Stimulated activated CD4-positive, alpha-beta T cell treated with anti-CD3 and anti-CD28 coated beads, Interleukin-2, amount 100 ng/mL, for 24 hours (primary cell): ENCODE measurements at regions not wholly inside any gene's neighbourhood (a gene's known extent, or its start where the extent isn't known, plus 50 kb on each side); places are given as distances from the start of the nearest gene placed in this dataset.

Experiments
- DNase-seq, 2 donors: peaks; one replicate each; pipeline ENCODE4 v3.0.0-alpha.2; 2020

- DNase-seq, result no peak
Observed at GRCh38 chr12:115626210-115626609, 651.3 kb downstream of the MED13L start.

DNA sequence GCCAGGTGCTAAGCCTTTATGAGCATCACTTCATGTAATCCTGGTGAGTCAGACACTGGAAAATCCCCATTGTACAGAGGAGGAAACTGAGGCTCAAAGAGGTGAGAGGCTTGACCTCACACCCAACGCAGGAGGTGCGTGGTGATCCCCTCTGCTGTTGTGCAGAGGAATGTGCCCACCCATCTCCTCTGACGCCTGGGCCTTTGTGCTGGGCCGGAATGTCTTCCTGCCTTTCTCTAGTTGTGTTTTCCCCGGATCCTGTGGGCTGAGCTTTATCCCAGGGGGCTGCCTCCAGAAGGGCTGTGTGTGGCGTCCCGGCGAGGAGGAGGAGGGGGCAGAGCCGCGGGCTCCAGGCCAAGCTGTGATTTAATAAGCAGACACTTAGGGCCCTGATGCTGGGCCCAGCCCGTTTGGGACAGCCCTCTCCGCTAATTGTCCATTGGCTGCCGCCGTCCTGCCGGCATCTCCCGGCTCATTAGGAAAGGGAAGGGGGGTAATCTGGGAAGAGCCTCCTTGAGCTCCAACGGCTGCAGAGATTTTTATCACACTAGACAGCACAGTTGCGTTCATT lies 653.6 kb downstream of the MED13L start:
- DNase-seq, result no peak

DNA sequence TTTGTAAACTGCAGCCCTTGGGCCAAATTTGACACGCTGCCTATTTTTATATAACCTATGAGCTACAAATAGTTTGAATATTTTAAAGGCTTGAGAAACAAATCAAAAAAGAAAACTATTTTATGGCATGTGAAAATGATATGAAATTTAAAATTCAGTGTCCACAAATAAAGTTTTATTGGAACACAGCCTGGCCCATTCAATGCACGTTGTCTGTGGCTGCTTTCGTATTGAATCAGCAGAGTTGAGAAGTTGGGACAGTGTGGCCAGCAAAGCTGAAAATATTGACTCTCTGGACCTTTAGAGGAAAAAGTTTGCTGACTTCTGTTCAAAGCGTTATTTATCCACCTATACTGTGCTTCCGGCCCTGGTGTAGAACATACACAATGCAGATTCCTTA lies 654.2 kb downstream of the MED13L start:
- DNase-seq, result no peak

DNA sequence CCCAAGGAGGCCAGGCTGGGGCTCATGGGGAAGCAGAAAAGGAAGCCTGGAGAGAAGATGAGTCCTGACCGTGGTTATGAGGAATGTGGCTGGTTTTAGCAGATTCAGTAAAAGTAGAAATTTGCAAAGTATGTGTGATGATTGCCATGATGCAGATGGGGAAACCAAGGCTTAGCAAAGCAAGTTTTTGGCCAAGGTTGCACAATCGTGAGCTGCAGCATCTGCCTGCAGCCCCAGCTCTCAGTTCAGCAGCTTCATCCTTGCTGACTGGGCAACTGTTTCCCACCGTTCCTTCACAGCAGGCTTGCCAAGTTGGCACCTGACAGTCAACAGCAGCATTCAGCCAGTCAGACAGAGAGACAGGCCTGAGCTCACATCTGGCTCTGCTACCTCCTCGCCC lies 656.7 kb downstream of the MED13L start:
- no peak for DNase-seq

- DNase-seq, result no peak
Observed at GRCh38 chr12:115619889-115620288, 657.6 kb downstream of the MED13L start.

GRCh38 chr12:115619061-115619460 lies 658.4 kb downstream of the MED13L start:
- no peak for DNase-seq

DNA sequence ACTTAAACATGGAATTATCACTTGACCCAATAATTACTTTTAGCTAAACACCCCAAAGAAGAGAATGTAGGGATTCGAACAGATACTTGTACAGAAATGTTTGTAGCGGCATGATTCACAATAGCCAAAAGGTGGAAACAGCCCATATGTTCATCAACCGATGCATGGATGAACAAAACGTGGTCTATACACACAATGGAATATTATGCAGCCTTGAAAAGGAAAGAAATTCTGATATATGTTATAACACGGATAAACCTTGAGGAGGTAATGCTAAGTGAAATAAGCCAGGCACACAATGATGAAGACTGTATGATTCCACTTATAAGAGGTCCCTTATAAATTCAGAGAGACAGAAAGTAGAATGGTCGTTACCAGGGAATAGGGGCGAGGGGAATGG lies 659.4 kb downstream of the MED13L start:
- DNase-seq, result no peak

GRCh38 chr12:115617391-115617790 lies 660.1 kb downstream of the MED13L start:
- no peak for DNase-seq

DNA sequence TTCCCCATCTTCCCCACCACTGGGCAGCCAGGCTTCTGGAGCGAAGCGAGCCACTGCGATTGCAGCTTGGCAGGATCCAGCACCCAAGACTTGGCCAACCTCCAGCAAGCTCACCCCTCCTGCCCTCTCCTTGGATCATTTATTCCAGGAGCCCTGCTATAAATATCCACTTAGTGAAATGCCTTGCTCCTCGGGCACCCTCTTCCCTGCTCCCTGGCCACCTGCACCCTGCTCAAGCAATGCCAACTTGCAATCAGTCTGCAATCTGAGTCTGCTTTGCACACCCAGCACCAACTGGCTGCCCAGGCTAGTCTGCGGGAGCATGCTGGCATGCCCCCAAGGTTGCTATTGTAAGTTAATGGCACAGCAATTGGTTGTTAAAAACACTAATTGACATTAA lies 666.0 kb downstream of the MED13L start:
- DNase-seq, result no peak

DNA sequence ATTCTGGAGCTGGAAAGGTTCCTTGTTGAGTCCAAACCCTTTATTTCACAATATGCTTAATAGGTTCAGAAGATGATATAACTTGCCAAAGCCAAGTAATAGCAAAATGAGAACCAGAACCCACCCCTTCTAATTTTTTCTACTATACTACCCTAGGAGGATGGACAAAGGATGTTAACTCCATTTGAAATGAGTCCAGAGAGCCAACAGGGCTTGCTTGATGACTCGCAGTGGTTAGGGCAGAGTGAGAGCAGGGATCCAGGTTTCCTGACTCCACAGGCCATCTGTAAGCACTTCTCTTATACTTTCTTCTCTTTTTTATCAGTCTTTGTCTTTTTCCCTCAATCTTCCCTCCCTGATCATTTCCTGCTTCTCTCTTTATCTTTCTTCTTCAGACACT lies 668.1 kb downstream of the MED13L start:
- no peak for DNase-seq

- DNase-seq, result no peak
Observed at GRCh38 chr12:115606040-115606439, 671.5 kb downstream of the MED13L start.

DNA sequence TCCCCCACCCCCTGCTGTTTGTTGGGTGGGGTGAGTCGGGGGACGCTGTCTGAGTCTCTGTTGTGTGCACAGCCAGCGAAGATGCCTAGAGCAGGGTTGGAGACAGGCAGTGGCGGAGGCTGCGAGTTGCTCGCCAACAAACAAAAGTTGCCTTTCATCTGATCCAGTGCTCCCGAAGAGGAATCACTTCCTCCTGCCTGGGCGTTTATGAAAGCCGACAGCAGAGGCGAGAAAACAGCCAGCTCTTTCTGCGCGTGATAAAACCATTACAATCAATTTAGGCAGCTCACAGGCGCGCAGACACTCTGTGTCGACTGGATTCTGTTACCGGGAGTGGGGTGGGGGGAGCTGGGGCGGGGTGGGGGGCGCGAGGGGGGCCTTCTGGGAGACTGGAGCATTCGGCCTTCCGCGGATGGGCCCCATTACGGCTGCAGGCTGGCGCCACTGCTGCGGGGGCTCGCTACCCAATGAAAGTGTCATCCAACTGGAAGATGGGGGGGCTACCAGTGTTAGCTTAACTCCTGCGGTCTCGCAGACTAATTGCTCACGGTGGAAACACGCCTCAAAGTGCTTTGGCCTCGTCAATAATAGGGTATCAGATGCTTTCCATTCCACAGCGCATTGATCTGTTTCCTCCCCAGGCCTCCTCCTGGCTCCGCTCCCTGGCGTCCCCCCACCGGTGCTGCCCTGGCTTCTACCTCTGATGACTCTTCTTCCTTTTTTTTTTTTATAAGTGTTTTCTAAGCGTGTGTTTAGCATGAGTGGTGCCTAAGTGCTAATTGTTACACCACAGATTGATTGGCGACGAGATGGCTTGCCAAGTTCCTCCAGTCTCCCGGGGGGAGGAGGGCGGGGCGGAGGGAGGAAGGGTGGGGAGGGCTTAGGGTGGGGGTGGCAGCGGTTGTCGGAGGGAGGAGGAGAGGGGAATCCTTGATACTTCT lies 678.4 kb downstream of the MED13L start:
- no peak for DNase-seq

GRCh38 chr12:115597157-115597712 lies 680.3 kb downstream of the MED13L start:
- DNase-seq, result no peak

DNA sequence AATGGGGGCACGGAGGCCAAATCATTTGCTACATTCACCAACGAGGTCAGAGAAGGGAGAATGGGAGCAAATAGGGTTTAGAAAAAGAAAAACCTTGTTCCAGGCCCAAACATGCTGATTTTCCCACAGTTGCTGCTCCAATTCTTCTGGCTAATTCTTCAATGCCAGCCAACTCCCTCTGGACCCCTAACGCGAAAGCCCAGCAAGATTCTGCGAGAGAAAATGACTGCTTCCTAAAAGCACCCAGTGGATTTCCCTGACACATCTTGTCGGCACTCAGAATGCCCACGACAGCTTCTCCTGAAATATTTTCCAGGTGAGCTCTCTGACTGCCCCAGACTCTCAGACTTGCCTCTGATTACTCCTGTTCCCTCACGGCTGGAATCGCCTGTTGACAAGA lies 689.4 kb downstream of the MED13L start:
- DNase-seq, result no peak

DNA sequence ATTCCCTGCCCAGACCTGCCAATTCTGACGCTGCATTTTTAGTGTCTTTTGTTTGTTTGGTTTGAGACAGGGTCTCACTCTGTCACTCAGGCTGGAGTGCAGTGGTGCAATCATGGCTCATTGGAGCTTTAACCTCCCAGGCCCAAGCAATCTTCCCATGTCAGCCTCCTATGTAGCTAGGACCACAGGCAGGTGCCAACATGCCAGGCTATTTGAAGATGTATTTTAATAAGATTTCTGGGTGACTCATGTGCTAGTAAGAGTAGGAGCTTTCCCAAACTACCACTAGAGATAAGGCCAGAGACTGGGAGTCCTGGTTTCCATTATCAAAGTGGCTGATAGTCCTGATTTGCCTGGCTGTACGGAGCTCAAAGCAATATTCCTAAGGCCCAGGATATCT lies 693.3 kb downstream of the MED13L start:
- DNase-seq, result no peak

DNA sequence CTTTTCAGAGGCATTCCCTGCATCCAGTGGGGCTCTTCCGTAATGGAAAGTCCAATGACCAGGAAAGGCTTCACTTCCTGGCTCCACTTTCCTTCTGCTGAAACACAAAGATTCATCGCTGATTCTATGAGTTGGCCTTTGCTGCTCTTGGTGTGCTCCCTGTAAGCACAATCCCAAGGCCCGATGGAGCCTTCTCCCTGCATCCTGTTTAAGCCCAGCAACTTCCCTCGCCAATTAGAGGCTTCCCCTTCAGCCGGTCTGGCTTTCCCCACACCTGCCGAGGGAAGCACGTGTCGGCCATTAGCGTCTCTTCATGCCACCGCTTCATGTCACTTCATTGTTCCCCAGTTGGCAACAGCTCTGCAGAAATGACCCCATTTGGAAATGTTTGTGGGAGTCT lies 693.9 kb downstream of the MED13L start:
- DNase-seq, result no peak

- DNase-seq, result no peak
Observed at GRCh38 chr12:115577401-115577800, 700.1 kb downstream of the MED13L start.

- no peak for DNase-seq
Observed at GRCh38 chr12:115574826-115575225, 702.7 kb downstream of the MED13L start.

DNA sequence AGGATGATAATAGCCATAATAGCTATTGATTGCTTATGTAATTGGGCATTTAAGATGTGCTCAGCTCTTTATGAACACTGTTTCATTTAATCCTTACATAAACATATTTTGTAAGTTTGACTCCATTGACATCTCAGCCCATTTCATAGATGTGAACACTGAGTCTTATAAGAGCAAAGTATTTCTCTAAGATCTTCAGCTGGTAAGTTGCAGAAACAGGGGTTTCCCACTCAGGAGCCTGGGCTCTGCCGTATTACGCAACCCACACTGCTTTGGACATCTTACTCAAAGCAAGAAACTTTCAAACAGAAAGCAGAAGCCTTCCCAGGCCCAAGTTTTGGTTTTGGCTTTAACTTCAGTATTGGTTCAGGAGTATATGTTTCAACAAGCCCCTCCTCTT lies 705.1 kb downstream of the MED13L start:
- no peak for DNase-seq

GRCh38 chr12:115571446-115571845 lies 706.0 kb downstream of the MED13L start:
- no peak for DNase-seq

DNA sequence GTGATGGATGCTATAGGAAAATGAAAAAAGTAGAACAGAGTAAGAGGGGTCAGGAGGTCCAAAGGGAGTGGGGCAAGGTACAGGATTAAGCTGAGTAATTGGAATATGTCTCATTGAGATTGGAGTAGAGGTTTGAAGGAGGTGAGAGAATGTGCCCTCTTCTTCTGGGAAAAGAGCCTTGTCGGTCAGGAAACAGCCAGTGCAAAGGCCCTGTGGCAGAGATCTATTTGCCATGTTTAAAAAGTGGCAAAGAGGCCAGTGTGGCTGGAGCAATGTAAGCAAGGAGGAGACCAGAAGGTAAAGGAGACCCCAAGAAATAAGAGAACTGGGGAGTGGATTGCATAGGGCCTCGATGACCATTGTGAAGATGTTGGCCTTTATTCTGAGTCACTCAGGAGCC lies 706.5 kb downstream of the MED13L start:
- no peak for DNase-seq

DNA sequence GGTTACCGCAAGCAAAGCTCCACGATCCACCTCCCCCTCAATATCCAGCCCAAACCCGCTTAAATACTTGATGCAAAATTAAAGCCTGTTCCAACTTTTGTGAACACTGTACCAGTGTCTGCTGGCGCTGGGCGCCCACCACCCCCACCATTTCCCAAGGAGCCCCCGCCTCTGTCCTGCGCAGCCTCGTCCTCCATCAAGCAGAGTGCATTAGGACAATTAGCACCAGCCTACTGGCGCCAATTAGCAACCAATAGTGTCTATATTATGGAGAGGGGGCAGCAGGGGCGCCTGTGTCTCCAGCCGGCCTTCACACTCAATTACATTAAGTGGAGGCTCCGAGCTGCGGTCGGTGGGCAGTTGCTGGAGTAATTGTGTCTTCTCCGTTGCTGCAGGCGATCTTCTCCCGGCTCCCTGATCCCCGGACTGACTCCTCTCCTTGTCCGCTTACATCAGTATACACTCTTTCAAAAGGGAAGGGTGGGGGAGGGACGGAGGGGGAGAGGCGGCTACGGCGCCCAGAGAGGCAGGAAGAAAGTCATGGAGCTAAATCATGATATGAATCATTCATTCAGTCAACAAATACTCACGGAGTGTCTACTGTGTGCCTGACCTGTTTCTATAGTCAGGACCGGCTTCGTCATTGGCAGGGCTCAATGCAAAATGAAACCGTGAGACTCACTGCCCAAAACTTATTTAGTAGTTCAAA lies 707.3 kb downstream of the MED13L start:
- DNase-seq, result no peak

DNA sequence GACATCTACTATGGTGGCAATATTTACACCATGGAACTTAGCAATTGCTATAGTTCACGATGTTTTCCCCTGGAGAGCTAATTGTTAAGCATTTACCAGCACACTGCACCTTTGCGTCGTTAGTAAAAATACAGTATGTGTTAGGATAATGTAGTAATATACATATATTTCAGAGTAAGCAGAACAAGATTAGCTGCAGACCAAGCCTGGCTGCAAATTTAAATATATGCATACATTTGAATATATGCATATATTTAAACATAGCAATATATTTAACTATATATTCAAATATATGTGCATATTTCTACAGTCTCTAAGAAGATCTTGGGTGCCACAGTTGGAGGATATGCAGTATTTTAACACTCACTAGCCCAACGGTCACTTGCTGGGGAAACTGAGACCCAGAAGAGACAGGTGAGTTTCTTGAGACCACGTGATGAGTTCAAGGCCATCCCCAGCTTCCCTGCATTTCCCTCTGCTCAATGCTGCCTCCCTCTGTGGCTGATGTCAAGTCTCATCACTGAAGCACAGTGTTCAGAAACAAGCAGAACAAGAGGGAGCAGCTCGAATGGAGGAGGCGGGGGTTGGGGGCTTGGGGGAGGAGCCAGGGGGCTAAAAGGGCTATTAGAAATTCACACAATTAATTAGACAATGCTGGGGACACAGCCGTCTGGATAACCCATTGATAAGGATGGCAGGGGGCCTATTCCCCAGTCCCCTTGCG lies 708.0 kb downstream of the MED13L start:
- DNase-seq, result no peak
